Activated CD4-positive, alpha-beta T cell treated with anti-CD3 and anti-CD28 coated beads for 1 hour (primary cell): ENCODE measurements at regions not wholly inside any gene's neighbourhood (a gene's known extent, or its start where the extent isn't known, plus 50 kb on each side); places are given as distances from the start of the nearest gene placed in this dataset.
"Not testable (repeated sequence)": the region's sequence is repeated elsewhere in the genome, so short reads cannot be mapped to it uniquely, and the experiment has no call there.

Experiments
- DNase-seq: peaks from one replicate; pipeline ENCODE4 v3.0.0-alpha.2; 2020

DNA sequence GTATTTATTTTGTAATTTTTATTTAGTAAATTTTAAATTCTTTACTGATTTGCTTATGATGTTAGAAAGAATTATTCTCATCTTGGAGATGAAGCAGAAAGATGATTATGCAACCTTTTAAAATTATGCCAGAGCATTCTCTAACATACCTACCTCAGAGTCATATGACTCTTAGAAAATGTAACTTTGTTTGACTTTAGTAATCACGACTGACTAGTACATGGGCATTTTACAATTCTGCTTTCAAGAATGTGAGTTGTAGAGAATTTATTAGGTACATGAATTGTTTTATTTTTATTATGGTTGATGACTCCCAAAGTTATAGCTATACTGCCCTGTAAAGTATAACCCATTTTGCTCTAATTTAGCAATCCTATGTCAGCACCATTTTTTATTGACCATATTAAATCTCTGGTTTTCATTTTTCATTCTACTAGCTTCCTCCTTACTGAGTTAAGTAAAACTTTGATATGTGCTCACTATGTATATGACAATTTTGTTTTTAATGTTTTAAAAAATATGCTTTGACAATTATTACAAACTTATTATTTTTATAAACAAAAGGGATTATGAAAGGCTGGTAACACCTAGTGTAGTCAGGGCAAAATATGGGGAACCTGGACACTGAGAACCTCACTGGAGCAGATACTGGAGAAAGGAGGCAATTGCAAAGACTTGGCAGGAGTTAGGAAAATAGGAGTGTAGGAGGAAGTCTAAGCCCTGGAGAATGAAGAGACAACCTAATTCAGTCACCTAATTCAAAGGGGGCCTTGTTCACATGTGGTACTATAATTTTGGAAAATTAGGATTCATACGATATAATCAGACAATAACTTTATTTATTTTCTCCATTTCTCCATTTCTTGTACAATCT lies 249.7 kb upstream of the DAB2 start:
- no peak for DNase-seq

DNA sequence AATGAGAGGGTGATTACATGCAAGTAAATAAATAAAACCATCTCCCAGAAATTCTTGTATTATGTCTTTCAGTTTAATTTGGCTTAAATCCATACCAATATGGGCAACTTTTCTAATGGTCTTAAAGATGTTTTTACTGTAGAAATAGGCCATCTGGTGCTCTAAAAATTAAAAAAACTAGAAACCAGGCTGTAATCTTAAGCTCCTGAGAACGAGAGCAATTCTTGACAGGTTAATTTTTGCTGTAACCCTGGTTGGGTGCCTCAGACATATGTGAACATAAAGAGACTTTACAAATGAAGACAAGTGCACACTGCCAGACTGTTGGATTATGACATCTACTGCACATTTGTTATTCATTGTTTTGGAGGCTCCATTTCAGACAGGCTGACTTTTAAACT lies 246.8 kb upstream of the DAB2 start:
- DNase-seq: no peak

DNA sequence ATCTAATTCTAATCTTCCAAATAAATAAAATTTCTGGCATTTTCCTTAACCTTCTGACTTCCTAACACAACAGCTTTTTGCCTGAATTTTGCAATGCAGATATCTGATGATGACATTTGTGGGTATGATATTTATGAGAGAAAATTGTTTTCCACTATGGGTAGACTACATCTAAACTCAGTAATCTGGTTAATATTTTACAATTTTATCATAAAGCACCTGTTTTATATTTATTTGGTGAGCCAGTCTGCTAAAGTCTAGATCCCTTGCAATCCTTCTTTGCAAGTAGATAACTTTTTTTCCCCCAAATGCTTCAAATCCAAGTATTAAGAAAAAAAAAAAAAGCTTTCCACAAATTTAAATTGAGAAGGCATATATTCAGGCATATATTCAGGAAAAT lies 246.2 kb upstream of the DAB2 start:
- no peak for DNase-seq

DNA sequence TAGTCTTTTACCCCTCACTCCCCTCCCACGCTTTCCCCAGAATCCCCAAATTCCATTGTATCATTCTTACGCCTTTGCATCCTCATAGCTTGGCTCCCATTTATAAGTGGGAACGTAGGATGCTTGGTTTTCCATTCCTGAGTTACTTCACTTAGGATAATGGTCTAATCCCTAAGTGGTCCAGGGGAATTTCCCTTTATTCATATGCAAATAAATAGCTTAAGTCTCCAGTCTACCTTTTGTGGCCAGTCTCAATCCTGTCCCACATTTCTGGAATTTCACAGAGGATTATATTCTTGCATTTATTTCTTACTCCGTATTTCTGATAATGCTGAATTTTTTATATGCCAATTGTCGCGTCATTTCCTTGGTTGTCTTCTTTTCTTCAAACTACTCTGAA lies 245.6 kb upstream of the DAB2 start:
- no peak for DNase-seq

DNA sequence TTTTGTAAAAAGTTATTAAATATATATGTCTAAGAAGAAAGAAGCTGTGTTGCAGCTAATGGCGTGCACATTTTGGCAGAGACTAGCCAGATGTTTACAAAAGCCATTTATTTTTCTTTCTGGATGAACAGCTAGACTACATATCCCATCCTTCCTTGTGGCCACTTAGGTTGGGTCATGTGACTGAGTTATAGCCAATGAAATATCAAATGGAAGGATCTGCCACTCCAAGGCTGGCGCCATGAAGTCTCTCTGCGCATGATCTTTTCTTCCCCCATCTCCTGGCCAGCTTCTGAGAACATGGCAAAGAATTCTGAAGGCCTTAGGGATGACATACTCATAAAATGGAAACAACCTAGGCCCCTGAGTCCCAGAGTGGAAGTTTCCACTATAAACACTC lies 244.2 kb upstream of the DAB2 start:
- no peak for DNase-seq

DNA sequence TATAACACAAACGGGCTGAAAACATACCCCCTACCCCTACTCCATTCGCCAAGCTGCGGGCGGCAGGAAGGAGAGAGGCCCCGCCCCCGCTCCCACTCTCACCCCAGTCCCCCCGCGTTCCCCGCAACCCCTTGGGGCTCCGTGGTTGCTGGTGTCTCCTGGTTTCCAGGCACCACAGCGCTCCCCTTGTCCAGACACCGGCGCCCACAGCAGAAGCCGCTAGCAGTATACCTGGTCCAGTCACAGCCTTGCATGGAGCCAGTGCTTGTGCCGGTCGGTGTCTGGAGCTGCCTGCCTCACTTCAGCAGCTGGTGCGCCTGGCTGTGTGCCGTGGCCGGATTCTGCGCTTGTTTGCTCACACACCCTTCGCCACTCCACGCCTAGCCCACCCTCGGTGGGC lies 240.5 kb upstream of the DAB2 start:
- DNase-seq: no peak

DNA sequence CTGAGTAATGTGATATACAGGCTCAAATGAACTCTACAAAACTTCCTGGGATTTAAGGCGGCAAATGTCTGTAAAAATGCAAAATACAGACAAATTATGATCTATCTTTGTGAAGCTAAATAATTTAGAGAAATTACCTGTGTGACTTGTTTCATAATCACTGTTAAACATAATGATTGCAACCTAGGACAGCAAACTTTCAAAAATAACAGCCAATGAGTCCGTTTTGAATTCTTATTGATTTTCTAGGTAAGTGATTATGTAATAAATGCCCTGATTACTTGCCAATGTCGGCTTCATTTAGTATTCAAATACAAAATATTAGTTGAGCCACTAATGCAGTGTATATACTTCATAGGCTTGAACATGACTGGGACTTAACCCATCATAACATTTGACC lies 238.2 kb upstream of the DAB2 start:
- no peak for DNase-seq

DNA sequence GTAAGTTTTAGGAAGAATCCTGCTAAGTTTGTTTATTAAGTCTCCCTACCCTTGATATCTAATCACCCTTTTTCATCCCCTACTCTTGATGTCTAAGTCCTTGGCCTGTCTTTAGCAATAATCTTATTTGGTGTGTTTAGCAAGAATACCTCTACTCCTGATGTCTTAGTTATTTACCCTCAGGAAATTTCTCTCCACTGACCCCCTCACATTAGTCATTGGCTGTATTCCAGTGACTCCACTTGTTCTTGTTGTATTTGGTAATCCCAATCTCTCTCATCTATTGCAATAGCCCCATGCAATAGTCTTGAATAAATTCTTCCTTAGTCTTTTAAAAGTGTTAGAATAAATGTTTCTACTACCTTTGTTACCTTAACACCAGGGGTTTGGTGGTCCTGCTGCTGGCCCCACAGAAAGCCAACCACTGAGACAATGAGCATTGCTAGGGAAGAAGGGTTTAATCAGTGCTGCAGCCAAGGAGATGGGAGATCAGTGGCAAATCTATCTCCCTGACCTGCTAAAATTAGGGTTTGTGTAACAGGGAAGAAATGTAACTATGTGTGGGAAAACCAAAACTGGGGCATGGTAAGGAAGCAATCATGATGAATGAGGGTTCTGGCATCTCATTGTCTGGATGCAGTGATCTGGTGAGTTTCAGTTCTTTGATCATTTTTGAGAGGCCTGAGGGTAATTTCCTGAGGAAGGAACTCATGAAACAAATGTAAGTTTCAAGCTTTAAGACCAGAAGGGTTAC lies 236.4 kb upstream of the DAB2 start:
- no peak for DNase-seq

DNA sequence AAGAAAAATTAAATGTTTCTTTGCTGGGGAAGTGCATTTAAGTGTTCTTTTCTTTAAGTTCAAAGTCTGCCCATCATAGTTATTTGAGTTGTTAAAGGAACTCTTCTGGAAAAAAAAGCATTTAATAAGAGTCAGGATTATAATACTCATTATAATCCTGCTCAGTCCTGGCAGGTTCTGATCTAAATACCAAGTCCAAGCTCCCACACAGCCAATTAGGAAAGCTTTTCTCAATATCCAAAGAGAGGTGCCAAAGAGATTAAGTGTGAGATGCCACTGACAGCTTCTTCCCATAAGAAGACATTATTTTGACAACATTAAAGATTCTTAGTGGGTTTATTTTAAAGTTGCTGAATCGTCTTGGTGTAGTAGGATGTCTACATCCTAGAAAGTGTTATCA lies 235.2 kb upstream of the DAB2 start:
- no peak for DNase-seq

DNA sequence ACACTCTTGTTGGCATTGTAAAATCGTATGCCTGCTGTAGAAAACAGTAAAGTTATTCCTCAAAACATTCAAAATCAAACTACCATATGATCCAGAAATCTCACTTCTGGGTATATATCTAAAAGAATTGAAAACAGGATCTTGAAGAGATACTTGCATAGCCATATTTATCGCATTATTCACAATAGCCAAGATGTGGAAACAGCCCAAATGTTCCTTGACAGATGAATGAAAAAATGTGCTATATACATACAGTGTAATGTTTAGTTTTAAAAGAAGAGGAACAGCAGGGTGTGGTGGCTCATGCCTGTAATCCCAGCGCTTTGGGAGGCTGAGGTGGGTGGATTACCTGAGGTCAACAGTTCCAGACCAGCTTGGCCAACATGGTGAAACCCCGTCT lies 234.1 kb upstream of the DAB2 start:
- DNase-seq: no peak

DNA sequence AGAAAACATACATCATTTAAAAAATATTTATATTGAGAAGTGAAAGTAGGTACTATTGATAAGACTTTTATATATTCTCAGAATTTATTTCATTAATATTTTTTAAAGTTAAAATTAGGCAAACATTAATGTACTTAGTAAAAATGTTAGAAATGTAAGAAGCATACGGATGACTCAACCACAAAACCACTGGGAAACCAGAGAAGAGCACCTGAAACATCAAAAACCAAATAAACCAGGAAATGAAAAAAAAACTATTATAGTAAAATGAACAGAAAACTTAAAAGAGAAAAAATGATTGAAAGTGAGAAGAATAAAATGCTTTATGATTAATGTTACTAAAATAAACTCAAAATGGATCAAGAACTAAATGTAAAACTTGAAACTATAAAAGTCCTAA lies 233.2 kb upstream of the DAB2 start:
- DNase-seq: no peak

DNA sequence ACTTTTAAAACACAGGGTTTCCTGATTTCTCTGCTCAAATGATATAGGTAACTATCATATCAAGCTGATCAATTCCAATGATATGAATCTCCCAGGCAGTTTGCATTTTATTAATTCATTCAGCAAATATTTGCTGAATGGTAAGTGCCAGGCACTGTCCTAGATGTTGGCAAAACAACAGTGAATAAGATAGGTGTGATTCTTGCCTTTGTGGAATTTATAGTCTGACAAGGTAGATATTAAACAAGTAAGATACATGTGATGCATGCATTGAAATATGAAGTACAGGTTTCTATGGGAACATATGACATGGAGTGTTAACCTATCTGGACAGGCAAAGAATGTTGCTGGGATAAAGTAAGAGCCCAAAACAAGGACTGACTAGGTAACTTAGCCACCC lies 231.8 kb upstream of the DAB2 start:
- DNase-seq: no peak

DNA sequence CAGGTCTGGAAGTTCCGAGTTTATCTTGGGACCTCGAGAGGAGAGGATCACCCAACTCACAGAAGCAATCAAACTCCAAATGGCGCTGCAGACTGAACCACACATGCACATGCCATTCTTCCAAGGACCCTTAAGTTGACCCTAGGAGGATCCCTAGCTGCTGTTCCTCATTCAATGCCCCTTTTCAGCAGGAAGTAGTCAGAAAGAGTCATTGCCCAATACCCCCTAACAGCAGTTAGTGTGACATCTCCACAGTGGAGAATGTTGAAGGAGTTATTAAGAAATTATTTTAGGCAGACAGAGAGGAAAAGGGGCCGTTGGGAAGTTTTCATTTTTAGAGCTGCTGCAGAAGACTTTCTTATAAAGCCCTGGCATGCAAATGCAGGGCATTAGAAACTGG lies 229.9 kb upstream of the DAB2 start:
- no peak for DNase-seq

DNA sequence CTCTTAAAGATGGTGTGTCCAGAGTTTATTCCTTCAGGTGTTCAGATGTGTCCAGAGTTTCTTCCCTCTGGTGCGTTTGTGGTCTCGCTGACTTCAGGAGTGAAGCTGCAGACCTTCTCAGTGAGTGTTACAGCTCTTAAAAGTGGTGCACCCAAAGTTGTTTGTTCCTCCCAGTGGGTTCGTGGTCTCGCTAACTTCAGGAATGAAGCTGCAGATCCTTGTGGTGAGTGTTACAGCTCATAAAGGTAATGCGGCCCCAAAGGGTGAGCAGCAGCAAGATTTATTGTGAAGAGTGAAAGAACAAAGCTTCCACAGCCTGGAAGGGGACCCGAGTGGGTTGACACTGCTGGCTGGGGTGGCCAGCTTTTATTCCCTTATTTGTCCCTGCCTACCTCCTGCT lies 227.7 kb upstream of the DAB2 start:
- not testable (repeated sequence) for DNase-seq

DNA sequence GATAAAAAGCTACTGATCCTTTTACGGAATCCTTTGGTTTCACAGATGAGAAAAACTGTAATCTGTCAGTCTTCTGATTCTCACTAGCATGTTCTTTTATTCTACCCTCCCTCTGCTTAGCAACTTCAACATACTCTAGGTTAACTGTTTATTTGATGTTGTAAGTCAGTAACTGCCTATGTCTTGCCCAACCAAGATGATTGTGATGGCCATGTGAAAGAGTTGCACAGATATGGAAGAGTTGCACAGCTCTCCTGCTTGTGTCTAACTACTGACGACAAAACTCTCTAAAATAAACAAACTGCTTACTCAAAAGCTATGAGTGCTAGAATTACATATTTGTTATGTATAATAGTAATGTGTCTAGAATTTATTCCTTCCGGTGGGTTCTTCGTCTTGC lies 227.3 kb upstream of the DAB2 start:
- DNase-seq: no peak

DNA sequence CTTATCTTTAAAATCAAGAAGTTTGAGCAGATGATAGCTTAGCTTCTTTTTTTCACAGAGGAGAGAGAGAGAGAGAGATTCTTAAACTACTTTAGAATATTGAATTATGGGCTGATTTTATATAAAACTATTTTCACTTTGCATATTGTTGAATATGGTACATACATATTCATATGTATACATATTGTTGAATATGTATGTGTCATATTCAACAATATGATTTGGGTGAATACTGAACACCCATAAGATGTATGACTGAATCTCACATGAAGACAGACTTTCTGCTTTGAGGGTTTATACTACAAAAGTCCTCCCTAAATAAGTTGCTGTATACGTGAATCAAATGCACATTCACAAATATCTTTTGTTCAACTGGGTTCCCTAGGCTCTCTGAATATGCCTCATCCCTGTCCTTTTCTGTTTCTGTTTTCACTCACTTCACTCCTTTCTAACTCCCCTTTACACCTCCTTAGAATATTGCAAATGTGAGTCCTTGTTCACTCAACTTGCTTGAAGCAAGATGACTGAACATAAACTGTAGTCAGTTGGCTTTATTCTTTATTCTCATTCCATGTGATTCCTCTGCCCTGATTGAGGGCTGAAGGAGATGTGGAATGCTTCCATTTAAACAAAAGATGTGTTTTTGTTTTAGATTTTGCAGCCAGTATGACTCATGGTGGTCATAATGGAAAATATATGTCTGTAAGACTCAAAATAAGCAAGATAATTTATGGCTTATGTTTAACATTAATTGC lies 225.4 kb upstream of the DAB2 start:
- no peak for DNase-seq

DNA sequence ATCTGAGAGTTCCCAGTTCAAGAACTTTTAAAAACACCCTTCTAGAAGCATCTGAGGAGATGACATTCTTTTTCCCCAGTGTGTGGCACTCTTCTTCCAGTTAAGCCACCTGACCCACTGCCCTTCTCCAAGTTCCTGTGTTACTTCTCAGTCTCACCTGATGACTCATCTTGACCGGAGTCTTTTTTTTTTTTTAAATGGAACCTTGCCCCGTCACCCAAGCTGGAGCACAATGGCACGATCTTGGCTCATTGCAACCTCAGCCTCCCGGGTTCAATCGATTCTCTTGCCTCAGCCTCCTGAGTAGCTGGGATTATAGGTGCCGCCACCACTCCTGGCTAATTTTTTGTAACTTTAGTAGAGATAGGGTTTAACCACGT lies 224.1 kb upstream of the DAB2 start:
- no peak for DNase-seq

DNA sequence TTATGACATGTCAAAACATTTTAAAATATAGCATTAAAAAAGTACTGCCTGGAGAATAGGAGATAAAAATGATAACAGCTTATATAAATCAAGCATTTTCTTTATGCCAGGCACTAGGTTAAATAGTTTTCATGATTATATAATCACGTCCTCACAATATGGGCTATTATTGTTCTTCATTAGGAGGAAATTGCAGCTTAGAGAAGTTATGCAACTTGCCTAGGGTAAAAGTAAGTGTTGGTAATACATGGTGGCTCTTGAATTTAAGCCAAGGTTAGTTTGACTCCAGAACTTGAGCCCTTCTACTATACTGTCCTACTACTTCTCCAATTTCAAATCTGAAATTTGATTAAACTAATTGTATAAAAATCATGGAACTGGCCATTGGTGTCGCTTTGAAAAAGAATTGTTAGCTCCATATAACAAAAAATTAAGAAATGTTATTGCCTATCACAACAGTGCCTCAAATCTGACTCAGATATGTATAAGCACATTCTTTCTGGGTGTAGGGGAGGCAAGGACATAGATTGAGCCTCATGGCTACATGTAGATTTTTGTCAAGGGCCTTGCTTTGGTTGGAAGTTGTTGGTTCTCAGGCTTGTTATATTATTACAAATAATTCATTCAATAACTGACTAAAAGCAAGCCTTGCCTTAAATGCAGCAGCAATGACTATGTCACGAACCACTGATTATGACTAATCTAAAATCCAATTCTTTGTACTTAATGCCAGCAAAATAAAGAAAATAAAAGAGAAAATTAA lies 223.5 kb upstream of the DAB2 start:
- DNase-seq: no peak

DNA sequence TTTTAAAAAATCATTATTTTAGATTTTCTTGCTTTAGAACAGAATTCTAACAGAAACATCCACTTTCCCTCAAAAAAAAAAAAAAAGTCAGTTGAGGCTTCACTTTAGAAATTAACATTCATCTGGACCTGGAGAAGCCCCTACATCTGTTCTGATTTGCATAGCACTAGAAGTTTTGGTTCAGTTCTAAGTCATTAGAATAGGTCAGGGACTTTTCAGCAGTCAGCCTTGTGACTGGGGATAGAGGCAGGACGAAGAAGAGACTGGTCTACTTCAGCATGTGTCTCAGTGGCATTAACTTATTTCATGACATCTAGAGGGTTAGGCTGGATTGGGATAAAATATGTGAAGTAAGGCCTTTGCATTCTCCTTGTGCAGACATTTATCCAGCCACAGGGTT lies 215.8 kb upstream of the DAB2 start:
- no peak for DNase-seq

DNA sequence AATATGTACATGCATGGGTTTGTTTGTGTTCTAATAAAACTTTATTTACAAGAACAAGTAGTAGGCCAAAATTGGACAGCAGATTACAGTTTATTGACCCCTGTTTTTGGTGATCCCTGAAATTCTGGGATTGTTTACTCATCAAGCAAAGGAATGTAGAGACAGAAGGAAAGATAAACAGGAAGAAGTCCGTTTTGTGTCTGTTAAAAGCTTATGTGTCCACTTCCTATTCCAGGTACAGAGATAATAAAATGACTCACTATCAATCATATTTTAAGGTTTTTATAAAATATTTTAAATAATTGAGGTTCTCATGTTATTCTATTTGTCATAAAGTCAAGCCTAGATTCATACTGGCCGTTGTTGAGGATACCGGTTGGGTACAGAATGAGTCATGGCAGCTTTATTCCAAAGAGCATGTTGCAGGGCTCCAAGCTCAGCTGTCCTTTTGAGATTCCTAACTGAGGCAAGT lies 214.9 kb upstream of the DAB2 start:
- DNase-seq: no peak

DNA sequence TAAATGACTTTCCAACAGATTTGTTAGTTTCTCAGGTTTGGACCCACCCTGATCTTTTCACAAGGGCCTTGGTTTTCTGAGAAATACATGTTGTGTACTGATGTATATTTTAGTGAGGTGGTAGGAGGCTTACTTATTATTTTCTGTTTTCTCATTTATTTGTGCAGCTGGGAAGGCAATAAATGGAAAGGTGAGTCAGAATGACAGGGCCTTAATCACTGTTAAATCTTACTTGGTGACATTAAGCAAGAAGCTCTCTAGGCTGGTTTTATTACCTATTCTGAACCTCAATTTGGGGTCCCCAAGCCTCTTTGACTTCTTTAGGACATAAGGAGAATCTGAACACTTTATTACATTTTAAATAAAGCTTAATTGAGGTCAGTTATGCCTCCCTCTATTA lies 214.0 kb upstream of the DAB2 start:
- no peak for DNase-seq

DNA sequence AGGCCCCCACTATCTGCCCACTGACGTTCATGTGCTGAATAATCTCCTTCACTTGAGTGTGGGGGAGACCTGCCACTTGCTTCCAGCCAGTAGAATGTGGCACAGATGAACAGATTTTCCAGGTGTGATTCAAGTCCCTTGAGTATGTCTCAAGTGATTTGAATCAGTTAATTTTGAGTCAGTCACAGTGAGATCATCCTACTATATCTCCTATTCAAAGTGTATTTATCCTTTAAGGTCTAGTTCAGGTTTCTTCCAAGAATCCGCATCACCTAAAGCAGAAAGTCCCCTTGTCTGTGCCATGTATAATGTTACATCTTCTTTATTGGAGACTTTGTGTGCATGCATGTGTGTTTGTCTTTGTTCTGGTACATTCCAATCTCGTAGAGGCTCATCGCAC lies 208.3 kb upstream of the DAB2 start:
- no peak for DNase-seq

DNA sequence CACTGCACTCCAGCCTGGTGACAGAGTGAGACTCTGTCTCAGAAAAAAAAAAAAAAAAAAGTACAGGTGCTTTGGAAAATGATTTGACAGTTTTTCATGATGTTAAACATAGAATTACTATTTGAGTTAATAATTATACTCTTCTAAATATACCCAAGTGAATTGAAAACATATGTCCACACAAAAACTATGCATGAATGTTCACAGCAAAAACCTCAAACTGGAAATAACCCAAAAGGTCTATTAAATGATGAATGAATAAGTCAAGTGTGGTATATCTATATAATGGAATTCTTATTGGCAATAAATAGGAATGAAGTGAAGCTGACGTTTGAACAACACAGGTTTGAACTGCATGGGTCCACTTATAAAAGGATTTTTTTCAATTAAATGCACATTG lies 207.2 kb upstream of the DAB2 start:
- DNase-seq: no peak
